ENCODE measurements at regions not wholly inside any gene's neighbourhood (a gene's known extent, or its start where the extent isn't known, plus 50 kb on each side); places are given as distances from the start of the nearest gene placed in this dataset.

GRCh38 chr13:73767747-73768315 lies 366.4 kb downstream of the KLF12 start:
- Mint-ChIP-seq H3K4me3 (no peak overlapping the region), H3K4me1 (ENCODE audit: low read depth) (peaks cover 41% of the 10 kb centered on the region), H3K27me3 (ENCODE audit: insufficient read depth) (no peaks in the 10 kb centered on the region), H3K36me3 (ENCODE audit: low read depth) (peaks cover 16% of the 10 kb centered on the region), H3K27ac (no peak overlapping the region), H3K9me3 (no peaks in the 10 kb centered on the region)
- intact Hi-C loops (cut with micrococcal nuclease) = loop anchor here (2.0 to 5.0 kb wide), 6 partner anchors 53 to 1041 kb away; partner anchors contain the start of genes BORA and MZT1
- DNase-seq (ENCODE audit: low spot score) = no peak

GRCh38 chr13:73767191-73767741 lies 366.9 kb downstream of the KLF12 start:
- Mint-ChIP-seq H3K27ac (peak overlapping the region; percentile 59), H3K9me3 (no peaks in the 10 kb centered on the region), H3K4me1 (ENCODE audit: low read depth) (peaks cover 46% of the 10 kb centered on the region), H3K36me3 (ENCODE audit: low read depth) (peaks cover 20% of the 10 kb centered on the region), H3K27me3 (ENCODE audit: insufficient read depth) (no peaks in the 10 kb centered on the region), H3K4me3 (no peak overlapping the region)
- intact Hi-C loops (cut with micrococcal nuclease) = loop anchor here (2.0 to 5.0 kb wide), 6 partner anchors 52 to 1040 kb away; partner anchors contain the start of genes BORA and MZT1
- no peak for DNase-seq (ENCODE audit: low spot score)

- H3K4me3 Mint-ChIP-seq = peak overlapping the region; percentile 69
- peak; percentile 43 for DNase-seq (ENCODE audit: low spot score)
- H3K9me3 Mint-ChIP-seq = no peaks in the 10 kb centered on the region
- H3K27ac Mint-ChIP-seq = peak overlapping the region; percentile 83
- peaks cover 46% of the 10 kb centered on the region for H3K4me1 Mint-ChIP-seq (ENCODE audit: low read depth)
- intact Hi-C loops (cut with micrococcal nuclease) = loop anchor here (2.0 to 5.0 kb wide), 6 partner anchors 51 to 1039 kb away; partner anchors contain the start of genes BORA and MZT1
- H3K27me3 Mint-ChIP-seq (ENCODE audit: insufficient read depth) = no peaks in the 10 kb centered on the region
- peaks cover 23% of the 10 kb centered on the region for H3K36me3 Mint-ChIP-seq (ENCODE audit: low read depth)
These were observed 368.4 kb downstream of the KLF12 start for GRCh38 chr13:73765651-73766384.

- Mint-ChIP-seq H3K36me3 (ENCODE audit: low read depth) (peaks cover 18% of the 10 kb centered on the region), H3K27ac (no peak overlapping the region), H3K4me1 (ENCODE audit: low read depth) (peaks cover 26% of the 10 kb centered on the region), H3K27me3 (ENCODE audit: insufficient read depth) (no peaks in the 10 kb centered on the region), H3K9me3 (no peaks in the 10 kb centered on the region), H3K4me3 (no peak overlapping the region)
- DNase-seq (ENCODE audit: low spot score) = no peak
- intact Hi-C loops (cut with micrococcal nuclease) = no loop called here
These were observed 374.8 kb downstream of the KLF12 start for GRCh38 chr13:73759434-73759833.

- no peaks in the 10 kb centered on the region for H3K9me3 Mint-ChIP-seq
- DNase-seq (ENCODE audit: low spot score) = no peak
- no peak overlapping the region for H3K27ac Mint-ChIP-seq
- H3K4me1 Mint-ChIP-seq (ENCODE audit: low read depth) = peaks cover 22% of the 10 kb centered on the region
- no peaks in the 10 kb centered on the region for H3K27me3 Mint-ChIP-seq (ENCODE audit: insufficient read depth)
- peaks cover 12% of the 10 kb centered on the region for H3K36me3 Mint-ChIP-seq (ENCODE audit: low read depth)
- intact Hi-C loops (cut with micrococcal nuclease) = no loop called here
- no peak overlapping the region for H3K4me3 Mint-ChIP-seq
These were observed 376.5 kb downstream of the KLF12 start for GRCh38 chr13:73757481-73758233.

- Mint-ChIP-seq H3K4me1 (ENCODE audit: low read depth) (peaks cover 18% of the 10 kb centered on the region), H3K4me3 (no peak overlapping the region), H3K27ac (no peak overlapping the region), H3K36me3 (ENCODE audit: low read depth) (no peaks in the 10 kb centered on the region), H3K27me3 (ENCODE audit: insufficient read depth) (no peaks in the 10 kb centered on the region), H3K9me3 (no peaks in the 10 kb centered on the region)
- DNase-seq (ENCODE audit: low spot score) = no peak
- intact Hi-C loops (cut with micrococcal nuclease) = loop anchor here (1.0 kb wide), 1 partner anchor 1464 kb away; no protein-coding TSS in a partner anchor
These were observed 379.4 kb downstream of the KLF12 start for GRCh38 chr13:73754727-73755292.

GRCh38 chr13:73754241-73754640 lies 380.0 kb downstream of the KLF12 start:
- Mint-ChIP-seq H3K4me1 (ENCODE audit: low read depth) (peaks cover 18% of the 10 kb centered on the region), H3K27me3 (ENCODE audit: insufficient read depth) (no peaks in the 10 kb centered on the region), H3K9me3 (no peaks in the 10 kb centered on the region), H3K27ac (no peak overlapping the region), H3K4me3 (no peak overlapping the region), H3K36me3 (ENCODE audit: low read depth) (no peaks in the 10 kb centered on the region)
- intact Hi-C loops (cut with micrococcal nuclease) = no loop called here
- no peak for DNase-seq (ENCODE audit: low spot score)

- H3K27ac Mint-ChIP-seq = no peak overlapping the region
- H3K4me3 Mint-ChIP-seq = no peak overlapping the region
- peaks cover 4% of the 10 kb centered on the region for H3K9me3 Mint-ChIP-seq
- no peaks in the 10 kb centered on the region for H3K36me3 Mint-ChIP-seq (ENCODE audit: low read depth)
- no peaks in the 10 kb centered on the region for H3K27me3 Mint-ChIP-seq (ENCODE audit: insufficient read depth)
- peaks cover 5% of the 10 kb centered on the region for H3K4me1 Mint-ChIP-seq (ENCODE audit: low read depth)
- DNase-seq (ENCODE audit: low spot score) = no peak
- intact Hi-C loops (cut with micrococcal nuclease) = no loop called here
These were observed 382.9 kb downstream of the KLF12 start for GRCh38 chr13:73751290-73751689.

GRCh38 chr13:73748404-73748803 lies 385.8 kb downstream of the KLF12 start:
- peaks cover 10% of the 10 kb centered on the region for H3K4me1 Mint-ChIP-seq (ENCODE audit: low read depth)

GRCh38 chr13:73745190-73745589 lies 389.0 kb downstream of the KLF12 start:
- Mint-ChIP-seq H3K36me3 (ENCODE audit: low read depth) (no peaks in the 10 kb centered on the region), H3K9me3 (peaks cover 4% of the 10 kb centered on the region), H3K4me1 (ENCODE audit: low read depth) (peaks cover 27% of the 10 kb centered on the region), H3K27me3 (ENCODE audit: insufficient read depth) (peaks cover 5% of the 10 kb centered on the region), H3K4me3 (no peak overlapping the region), H3K27ac (no peak overlapping the region)
- no peak for DNase-seq (ENCODE audit: low spot score)
- intact Hi-C loops (cut with micrococcal nuclease) = no loop called here

More at GRCh38 chr13:73748404-73748803, 385.8 kb downstream of the KLF12 start:
- no peak overlapping the region for H3K27ac Mint-ChIP-seq
- H3K4me3 Mint-ChIP-seq = no peak overlapping the region
- no peak for DNase-seq (ENCODE audit: low spot score)
- intact Hi-C loops (cut with micrococcal nuclease) = no loop called here
- peaks cover 4% of the 10 kb centered on the region for H3K9me3 Mint-ChIP-seq
- no peaks in the 10 kb centered on the region for H3K27me3 Mint-ChIP-seq (ENCODE audit: insufficient read depth)
- no peaks in the 10 kb centered on the region for H3K36me3 Mint-ChIP-seq (ENCODE audit: low read depth)

GRCh38 chr13:73742982-73743381 lies 391.2 kb downstream of the KLF12 start:
- intact Hi-C loops (cut with micrococcal nuclease) = no loop called here
- Mint-ChIP-seq H3K27ac (no peak overlapping the region), H3K4me1 (ENCODE audit: low read depth) (peaks cover 27% of the 10 kb centered on the region), H3K9me3 (no peaks in the 10 kb centered on the region), H3K27me3 (ENCODE audit: insufficient read depth) (peaks cover 5% of the 10 kb centered on the region), H3K36me3 (ENCODE audit: low read depth) (no peaks in the 10 kb centered on the region), H3K4me3 (no peak overlapping the region)
- DNase-seq (ENCODE audit: low spot score) = no peak

- Mint-ChIP-seq H3K27ac (no peak overlapping the region), H3K36me3 (ENCODE audit: low read depth) (no peaks in the 10 kb centered on the region), H3K27me3 (ENCODE audit: insufficient read depth) (peaks cover 5% of the 10 kb centered on the region), H3K4me1 (ENCODE audit: low read depth) (peaks cover 27% of the 10 kb centered on the region), H3K4me3 (no peak overlapping the region), H3K9me3 (no peaks in the 10 kb centered on the region)
- DNase-seq (ENCODE audit: low spot score) = no peak
- intact Hi-C loops (cut with micrococcal nuclease) = loop anchor here (2.0 kb wide), 1 partner anchor 15 kb away; no protein-coding TSS in a partner anchor
These were observed 392.5 kb downstream of the KLF12 start for GRCh38 chr13:73741742-73742141.
